ENCODE measurements at regions not wholly inside any gene's neighbourhood (a gene's known extent, or its start where the extent isn't known, plus 50 kb on each side); places are given as distances from the start of the nearest gene placed in this dataset.

DNA sequence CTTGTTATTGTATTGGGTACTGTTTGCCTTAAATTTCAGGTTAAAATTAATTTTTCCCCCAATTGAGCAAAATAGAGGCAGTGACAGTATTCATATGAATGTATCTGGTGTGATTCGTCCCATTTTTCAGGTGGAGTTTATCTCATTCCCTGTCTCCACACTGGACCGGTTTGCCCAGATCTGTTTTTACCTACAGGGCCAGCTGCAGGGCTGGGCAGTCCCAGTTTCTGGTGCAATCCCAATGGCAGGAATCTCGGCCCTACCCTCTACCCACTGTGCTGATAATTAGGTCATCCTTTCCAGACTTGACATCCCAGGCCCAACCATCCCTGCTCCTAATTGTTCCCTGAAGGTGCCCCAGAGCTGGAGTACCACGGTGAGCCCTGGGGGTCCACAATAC, 49.8 kb upstream of the NFE2L3 start:
- Histone ChIP-seq H3K4me1 (peaks cover 16 to 82% (median 30%) of the 10 kb centered on the region in 10 experiments), H3K27me3 (no peaks in the 10 kb centered on the region), H3K27ac (peak overlapping the region in 6 of 11 experiments; percentile 64 to 90 (median 84); a peak in 10 of 22 replicates), H3K4me3 (peak overlapping the region in 5 of 10 experiments; percentile 31 to 61 (median 47); a peak in 9 of 20 replicates), H3K4me2 (peak overlapping the region; percentile 71 to 97 (median 83)), H4K20me1 (no peaks in the 10 kb centered on the region), H3K9ac (peak overlapping the region in 4 of 11 experiments; percentile 73 to 82 (median 75); a peak in 8 of 22 replicates), H3K36me3 (0 out of 22 replicates have a peak, but pooled peaks cover 0 to 4% (median 0%) of the 10 kb centered on the region in 11 experiments), H3K9me3 (replicated peaks in 1 of 11) (peaks cover 0 to 5% (median 0%) of the 10 kb centered on the region in 11 experiments; a peak in 1 of 22 replicates)
- no peak for TF ChIP-seq Cebpa-rat (IDR thresholded peaks at IDR 0.05)

All from BLaER1 treated with 17β-estradiol and CSF1 and Interleukin-3, amounts not matched to agents 10 nM and 100 nM (cell line).